Testis (tissue), 2 donors: ENCODE measurements at regions not wholly inside any gene's neighbourhood (a gene's known extent, or its start where the extent isn't known, plus 50 kb on each side); places are given as distances from the start of the nearest gene placed in this dataset.

ENCODE experiments used
- DNase-seq: peaks from one replicate; pipeline ENCODE4 v3.0.0-alpha.2; 2019
- H3K27ac ChIP-seq, 2 donors: fragments of 200-600 bp; sonication (generic); one replicate each; pipeline ENCODE4 v1.5.1; 2019
- H3K27me3 ChIP-seq: fragments of 200-600 bp; sonication (generic); one replicate; pipeline ENCODE4 v1.5.1; 2019
- H3K36me3 ChIP-seq: fragments of 200-600 bp; sonication (generic); one replicate; pipeline ENCODE4 v1.5.1; 2017; ENCODE audit warnings: low read depth; ENCODE audit errors: missing control alignments
- H3K4me1 ChIP-seq: fragments of 200-600 bp; sonication (generic); one replicate; pipeline ENCODE4 v1.5.1; 2019
- H3K4me3 ChIP-seq, 2 donors: fragments of 200-600 bp; sonication (generic); one replicate each; pipeline ENCODE4 v1.5.1; 2017 to 2019
- H3K9me3 ChIP-seq: fragments of 200-600 bp; sonication (generic); one replicate; pipeline ENCODE4 v1.5.1; 2017
- CTCF ChIP-seq, 3 experiments: fragments of 450-650 bp in 2 of 3; fragments of 200-600 bp in 1 of 3; sonication (generic) in 1 of 3; IDR thresholded peaks; one replicate each; pipeline ENCODE4 v1.5.1; 2016 to 2019; ENCODE audit warnings: antibody characterized with exemption in 3 of 3, mild to moderate bottlenecking in 2 of 3, moderate library complexity in 1 of 3
- POLR2A ChIP-seq: fragments of 450-650 bp; IDR thresholded peaks from one replicate; pipeline ENCODE4 v1.6.1; 2017; ENCODE audit warnings: antibody characterized with exemption, mild to moderate bottlenecking, moderate library complexity
- WGBS, 2 donors: methylation state at CpG; one replicate each; pipeline ENCODE4 v1.1.5; 2018; 5-methylcytosine and 5-hydroxymethylcytosine counted together
- intact Hi-C: fragments of 100-400 bp; cut with DNase I; formaldehyde crosslinking; loops from one replicate; pipeline ENCODE4 v1.15.1; 2023; ENCODE audit warnings: low total_unique reads

- Histone ChIP-seq H3K36me3 (no peaks in the 10 kb centered on the region), H3K4me3 (no peak overlapping the region), H3K27ac (no peak overlapping the region), H3K27me3 (no peaks in the 10 kb centered on the region), H3K4me1 (no peaks in the 10 kb centered on the region), H3K9me3 (no peaks in the 10 kb centered on the region)
- no peak for DNase-seq
- TF ChIP-seq POLR2A (no peak), CTCF (IDR thresholded peaks at IDR 0.05) (no peak)
- WGBS, 2 donors: 85 to 89% methylated on average over 8 of the region's 8 CpGs
- intact Hi-C loops: no loop called here
These were observed 449.3 kb upstream of the KLF4 start for GRCh38 chr9:107938801-107939386.

GRCh38 chr9:107935931-107936330, 446.4 kb upstream of the KLF4 start:
- no peak overlapping the region for H3K4me3 ChIP-seq
- intact Hi-C loops: no loop called here
- no peak for DNase-seq
- H3K36me3 ChIP-seq: no peaks in the 10 kb centered on the region
- H3K4me1 ChIP-seq: no peaks in the 10 kb centered on the region
- 96 to 98% methylated on average over 6 of the region's 6 CpGs for WGBS, 2 donors
- no peaks in the 10 kb centered on the region for H3K27me3 ChIP-seq
- H3K9me3 ChIP-seq: no peaks in the 10 kb centered on the region
- no peak overlapping the region for H3K27ac ChIP-seq
- TF ChIP-seq POLR2A (no peak), CTCF (IDR thresholded peaks at IDR 0.05) (no peak)

GRCh38 chr9:107933516-107933915, 443.9 kb upstream of the KLF4 start:
- Histone ChIP-seq H3K9me3 (no peaks in the 10 kb centered on the region), H3K4me1 (no peaks in the 10 kb centered on the region), H3K4me3 (no peak overlapping the region), H3K27ac (no peak overlapping the region), H3K27me3 (no peaks in the 10 kb centered on the region), H3K36me3 (no peaks in the 10 kb centered on the region)
- TF ChIP-seq POLR2A (no peak), CTCF (IDR thresholded peaks at IDR 0.05) (no peak)
- intact Hi-C loops: no loop called here
- WGBS, 2 donors: 91 to 93% methylated on average over 6 of the region's 6 CpGs
- no peak for DNase-seq

- Histone ChIP-seq H3K27ac (no peak overlapping the region), H3K9me3 (no peaks in the 10 kb centered on the region)
These were observed 443.5 kb upstream of the KLF4 start for GRCh38 chr9:107933097-107933496.

More at GRCh38 chr9:107933097-107933496, 443.5 kb upstream of the KLF4 start:
- DNase-seq: no peak
- H3K36me3 ChIP-seq: no peaks in the 10 kb centered on the region
- no peaks in the 10 kb centered on the region for H3K27me3 ChIP-seq
- 72 to 77% methylated on average over 5 of the region's 5 CpGs for WGBS, 2 donors
- no peaks in the 10 kb centered on the region for H3K4me1 ChIP-seq
- H3K4me3 ChIP-seq: no peak overlapping the region
- TF ChIP-seq POLR2A (no peak), CTCF (IDR thresholded peaks at IDR 0.05) (no peak)
- intact Hi-C loops: no loop called here
